ENCODE measurements at regions not wholly inside any gene's neighbourhood (a gene's known extent, or its start where the extent isn't known, plus 50 kb on each side); places are given as distances from the start of the nearest gene placed in this dataset.

GRCh38 chr7:81299711-81300110 lies 380.9 kb upstream of the SEMA3C start (continued):
- TF ChIP-seq CHD2 (IDR thresholded peaks at IDR 0.05; ENCODE audit: low read length) (no peak), CBX5 (IDR thresholded peaks at IDR 0.05; ENCODE audit: low read depth, low read length) (no peak), TAF7 (optimal IDR thresholded peaks at IDR 0.05; ENCODE audit: borderline replicate concordance, low read depth, low read length) (no peak), CTCF (IDR thresholded peaks at IDR 0.05; ENCODE audit: control extremely low read depth in 1 of 3, insufficient read depth in 1 of 3, low read depth in 1 of 3, low read length in 3 of 3) (no peak)
